Transverse colon (tissue), 4 donors: ENCODE measurements at regions not wholly inside any gene's neighbourhood (a gene's known extent, or its start where the extent isn't known, plus 50 kb on each side); places are given as distances from the start of the nearest gene placed in this dataset.

Source experiments
- DNase-seq: peaks from one replicate; pipeline ENCODE4 v3.0.0-alpha.2; 2019
- H3K27ac ChIP-seq, 4 donors: fragments of 200-600 bp; sonication (generic); 2 replicates each; pipeline ENCODE4 v1.5.1; 2016 to 2018; ENCODE audit warnings: inconsistent platforms in 4 of 4
- H3K27me3 ChIP-seq: fragments of 200-600 bp; sonication (generic); 2 replicates; pipeline ENCODE4 v1.5.1; 2017; ENCODE audit warnings: inconsistent platforms
- H3K36me3 ChIP-seq, 4 donors: fragments of 200-600 bp; sonication (generic); 2 replicates each; pipeline ENCODE4 v1.5.1; 2017 to 2019; ENCODE audit warnings: inconsistent platforms in 4 of 4
- H3K4me1 ChIP-seq, 4 donors: fragments of 200-600 bp; sonication (generic); 2 replicates each; pipeline ENCODE4 v1.5.1; 2017 to 2020; ENCODE audit warnings: inconsistent platforms in 4 of 4
- H3K4me3 ChIP-seq, 4 donors: fragments of 200-600 bp; sonication (generic); 1 replicate in 1 of 4; 2 replicates in 3 of 4; pipeline versions ENCODE4 v1.5.1 to v1.6.1; 2017 to 2019; ENCODE audit warnings: inconsistent platforms in 4 of 4
- H3K9me3 ChIP-seq, 2 donors: fragments of 200-600 bp; sonication (generic); 2 replicates each; pipeline ENCODE4 v1.5.1; 2017 to 2019; ENCODE audit warnings: inconsistent platforms in 2 of 2
- EP300 ChIP-seq: sonication (generic); formaldehyde crosslinking; IDR thresholded peaks from one replicate; pipeline ENCODE4 v1.6.1; 2017; ENCODE audit warnings: antibody characterized with exemption, low read depth
- POLR2A ChIP-seq: fragments of 450-650 bp; IDR thresholded peaks from one replicate; pipeline ENCODE4 v1.6.1; 2016; ENCODE audit warnings: antibody characterized with exemption, mild to moderate bottlenecking, moderate library complexity
- POLR2AphosphoS5 ChIP-seq, 3 donors: sonication (generic); formaldehyde crosslinking; IDR thresholded peaks; one replicate each; pipeline ENCODE4 v1.6.1; 2016; ENCODE audit warnings: antibody characterized with exemption in 3 of 3
- WGBS, 2 donors: methylation state at CpG; one replicate each; pipeline ENCODE4 v1.1.5; 2018; ENCODE audit warnings: low coverage in 1 of 2; 5-methylcytosine and 5-hydroxymethylcytosine counted together
- in situ Hi-C, 4 donors: fragments of 200-750 bp; cut with MboI; loops; one replicate each; pipeline versions ENCODE4 v1.15.0 to v1.15.1; 2017; ENCODE audit warnings: low sequenced_read_pairs in 3 of 4, low pct_ligation_motif_present in 1 of 4, low pct_unique_long_range_greater_than_20kb in 1 of 4
- intact Hi-C: fragments of 100-400 bp; cut with DNase I; formaldehyde crosslinking; loops from one replicate; pipeline ENCODE4 v1.15.1; 2023; ENCODE audit warnings: low total_unique reads
- TF ChIP-seq, protein P1 (sequence below), 5 experiments: fragments of 200-600 bp in 3 of 5; fragments of 450-650 bp in 2 of 5; sonication (generic) in 3 of 5; IDR thresholded peaks; 1 replicate in 2 of 5; 2 replicates in 3 of 5; pipeline ENCODE4 v1.5.1; 2016 to 2017; ENCODE audit warnings: antibody characterized with exemption in 5 of 5, inconsistent platforms in 3 of 5, mild to moderate bottlenecking in 2 of 5, moderate library complexity in 1 of 5

DNA sequence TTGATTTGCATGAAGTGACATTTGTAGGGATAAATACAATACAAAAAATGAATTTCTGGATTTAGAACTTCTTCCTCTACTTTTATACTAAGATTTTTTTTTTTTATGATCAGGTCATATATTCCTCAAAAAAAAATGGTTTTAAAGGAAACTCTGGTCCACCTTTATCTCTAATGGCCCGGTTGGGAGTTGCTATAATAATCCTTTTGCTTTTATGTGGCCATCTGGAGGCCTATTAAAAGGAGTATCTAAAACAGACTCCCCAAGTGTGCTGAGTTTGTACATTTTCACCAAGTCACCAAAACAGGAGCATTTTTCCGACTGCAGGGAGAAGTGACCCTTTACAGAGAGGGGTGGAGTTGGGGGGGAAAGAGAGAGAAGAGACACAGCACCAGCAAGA, 329.2 kb upstream of the FIGN start:
- Histone ChIP-seq H3K9me3 (no peaks in the 10 kb centered on the region), H3K27ac (no peak overlapping the region), H3K36me3 (no peaks in the 10 kb centered on the region), H3K4me3 (no peak overlapping the region), H3K27me3 (no peaks in the 10 kb centered on the region), H3K4me1 (no peaks in the 10 kb centered on the region)
- in situ Hi-C loops: no loop called here
- WGBS, 2 donors: 9 to 52% methylated on average over 1 to 2 of the region's 2 CpGs
- TF ChIP-seq, protein P1, sequence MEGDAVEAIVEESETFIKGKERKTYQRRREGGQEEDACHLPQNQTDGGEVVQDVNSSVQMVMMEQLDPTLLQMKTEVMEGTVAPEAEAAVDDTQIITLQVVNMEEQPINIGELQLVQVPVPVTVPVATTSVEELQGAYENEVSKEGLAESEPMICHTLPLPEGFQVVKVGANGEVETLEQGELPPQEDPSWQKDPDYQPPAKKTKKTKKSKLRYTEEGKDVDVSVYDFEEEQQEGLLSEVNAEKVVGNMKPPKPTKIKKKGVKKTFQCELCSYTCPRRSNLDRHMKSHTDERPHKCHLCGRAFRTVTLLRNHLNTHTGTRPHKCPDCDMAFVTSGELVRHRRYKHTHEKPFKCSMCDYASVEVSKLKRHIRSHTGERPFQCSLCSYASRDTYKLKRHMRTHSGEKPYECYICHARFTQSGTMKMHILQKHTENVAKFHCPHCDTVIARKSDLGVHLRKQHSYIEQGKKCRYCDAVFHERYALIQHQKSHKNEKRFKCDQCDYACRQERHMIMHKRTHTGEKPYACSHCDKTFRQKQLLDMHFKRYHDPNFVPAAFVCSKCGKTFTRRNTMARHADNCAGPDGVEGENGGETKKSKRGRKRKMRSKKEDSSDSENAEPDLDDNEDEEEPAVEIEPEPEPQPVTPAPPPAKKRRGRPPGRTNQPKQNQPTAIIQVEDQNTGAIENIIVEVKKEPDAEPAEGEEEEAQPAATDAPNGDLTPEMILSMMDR (IDR thresholded peaks at IDR 0.05): no peak
- TF ChIP-seq EP300: no peak
- TF ChIP-seq POLR2AphosphoS5 (IDR thresholded peaks at IDR 0.05): no peak
- no peak for TF ChIP-seq POLR2A
- DNase-seq: no peak
- intact Hi-C loops: no loop called here

DNA sequence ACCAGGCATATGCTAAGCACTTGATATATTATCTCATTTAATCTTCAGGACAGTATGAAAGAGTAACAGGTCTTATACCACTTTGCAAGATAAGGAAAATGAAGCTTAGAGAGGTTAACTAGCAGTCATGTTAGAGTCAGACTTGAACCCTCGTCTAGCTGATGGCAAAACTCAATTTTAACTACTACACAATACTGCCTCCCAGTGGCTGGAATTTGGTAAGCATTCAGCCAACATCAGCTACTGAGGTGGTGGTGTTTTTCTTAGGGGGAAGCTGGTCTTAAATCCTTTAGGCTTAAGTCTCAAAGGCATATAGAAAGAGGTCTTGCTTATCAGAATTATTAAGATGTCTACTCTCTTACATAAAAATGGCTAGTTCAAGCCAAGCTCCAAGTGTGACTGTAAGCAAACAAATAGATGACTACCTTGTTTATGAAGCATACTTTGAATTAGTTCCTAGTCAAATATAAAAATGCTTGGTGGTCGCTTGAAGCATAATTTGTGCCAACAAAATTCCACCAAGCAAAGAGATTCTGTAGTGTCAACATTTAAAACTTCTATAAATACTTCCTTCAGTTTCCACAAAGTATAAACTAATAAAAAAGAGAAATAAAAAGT, 325.4 kb upstream of the FIGN start:
- Histone ChIP-seq H3K9me3 (no peaks in the 10 kb centered on the region), H3K27ac (no peak overlapping the region), H3K4me1 (no peaks in the 10 kb centered on the region), H3K27me3 (no peaks in the 10 kb centered on the region), H3K4me3 (no peak overlapping the region), H3K36me3 (no peaks in the 10 kb centered on the region)
- no peak for DNase-seq
- intact Hi-C loops (no loop called here), in situ Hi-C loops (no loop called here)
- TF ChIP-seq, protein P1 (IDR thresholded peaks at IDR 0.05): peak in 4 of 5 experiments; percentile 17 to 46 (median 32)
- no peak for TF ChIP-seq EP300
- 17 to 20% methylated on average over 2 of the region's 2 CpGs for WGBS, 2 donors

DNA sequence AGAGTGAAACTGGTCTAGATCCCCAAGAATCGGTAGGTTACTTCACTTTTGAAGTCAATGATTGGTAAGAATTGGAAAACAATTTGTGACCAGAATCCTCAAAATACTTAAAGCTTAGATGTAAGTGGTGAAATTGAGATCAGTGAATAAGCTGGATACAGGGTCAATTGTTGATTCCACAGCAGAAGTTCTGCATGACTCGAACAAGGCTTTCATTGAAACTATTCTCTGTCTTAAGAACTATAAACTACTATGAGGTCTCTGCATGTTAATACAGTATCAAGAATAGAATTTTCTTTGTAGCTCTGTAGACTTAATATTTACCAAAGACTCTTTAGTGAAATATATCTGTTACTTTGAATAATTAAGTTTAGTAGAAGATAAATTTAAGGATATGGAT, 324.2 kb upstream of the FIGN start:
- WGBS, 2 donors: 70 to 78% methylated on average over 2 of the region's 2 CpGs
- Histone ChIP-seq H3K27ac (no peak overlapping the region), H3K4me1 (no peaks in the 10 kb centered on the region), H3K27me3 (no peaks in the 10 kb centered on the region), H3K36me3 (no peaks in the 10 kb centered on the region), H3K9me3 (no peaks in the 10 kb centered on the region), H3K4me3 (no peak overlapping the region)
- TF ChIP-seq EP300 (no peak), POLR2A (no peak), POLR2AphosphoS5 (IDR thresholded peaks at IDR 0.05) (no peak)
- TF ChIP-seq, protein P1 (IDR thresholded peaks at IDR 0.05): no peak
- no peak for DNase-seq
- intact Hi-C loops (no loop called here), in situ Hi-C loops (no loop called here)

DNA sequence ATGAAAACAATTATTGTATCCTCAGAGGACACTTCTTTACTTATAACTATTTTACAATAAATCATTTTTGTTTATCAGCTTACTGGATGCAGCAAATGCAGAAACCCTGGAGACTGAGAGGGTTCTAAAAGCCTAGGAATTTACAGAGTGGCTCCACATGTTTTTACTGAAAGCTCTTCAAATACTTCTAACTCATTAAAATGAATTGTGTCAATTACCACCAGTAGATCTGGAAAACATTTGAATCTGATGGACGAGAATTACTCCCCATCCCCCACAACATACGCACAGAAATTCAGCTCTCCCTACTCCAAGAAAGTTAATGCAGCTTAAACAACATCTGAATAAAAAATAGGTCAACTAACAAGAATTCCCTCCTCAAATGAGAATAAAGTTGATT, 319.8 kb upstream of the FIGN start:
- DNase-seq: no peak

More for the DNA sequence above, 319.8 kb upstream of the FIGN start:
- Histone ChIP-seq H3K36me3 (no peaks in the 10 kb centered on the region), H3K27ac (no peak overlapping the region), H3K4me3 (no peak overlapping the region), H3K27me3 (no peaks in the 10 kb centered on the region), H3K4me1 (no peaks in the 10 kb centered on the region), H3K9me3 (no peaks in the 10 kb centered on the region)
- 53 to 56% methylated on average over 2 of the region's 2 CpGs for WGBS, 2 donors
- TF ChIP-seq EP300 (no peak), POLR2AphosphoS5 (IDR thresholded peaks at IDR 0.05) (no peak), POLR2A (no peak)
- TF ChIP-seq, protein P1 (IDR thresholded peaks at IDR 0.05): no peak
- intact Hi-C loops (no loop called here), in situ Hi-C loops (no loop called here)
